ENCODE measurements at regions not wholly inside any gene's neighbourhood (a gene's known extent, or its start where the extent isn't known, plus 50 kb on each side); places are given as distances from the start of the nearest gene placed in this dataset.
A peak's percentile ranks its signal among the peaks of the same experiment; 100 is the strongest.

DNA sequence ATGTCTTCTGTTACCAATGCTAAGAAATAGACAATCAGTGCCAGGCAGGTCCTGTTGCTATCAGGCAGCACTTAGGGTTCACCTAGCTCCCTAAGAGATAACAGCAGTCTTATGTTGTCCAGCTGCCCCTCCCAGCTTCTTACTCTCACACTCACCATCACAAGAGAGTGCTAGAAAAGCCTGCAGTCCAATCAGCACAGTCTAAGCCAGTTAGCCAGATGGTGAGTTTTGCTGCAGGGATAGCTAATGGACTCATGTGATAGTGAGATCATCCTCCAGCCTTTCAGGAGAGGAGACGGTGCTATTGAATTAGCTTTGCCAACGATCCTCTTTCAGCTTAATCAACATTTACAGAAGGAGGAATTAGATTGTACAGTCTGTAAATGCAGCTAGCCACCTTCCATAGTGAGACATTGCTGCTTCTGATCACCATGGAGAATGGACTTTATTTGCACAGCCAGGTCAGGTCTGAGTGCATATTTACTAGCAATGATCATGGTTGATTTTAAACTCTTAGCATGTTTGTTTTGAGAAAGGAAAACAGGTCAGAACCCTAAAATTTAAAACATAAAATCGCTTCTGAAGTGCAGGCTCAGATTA lies 438.3 kb downstream of the CENPC start:
- no peak for DNase-seq

- DNase-seq: no peak
These were observed 441.2 kb downstream of the CENPC start for GRCh38 chr4:67104145-67104544.

- no peak for DNase-seq
These were observed 442.1 kb downstream of the CENPC start for GRCh38 chr4:67103001-67103747.

- no peak for DNase-seq
These were observed 443.7 kb downstream of the CENPC start for GRCh38 chr4:67101612-67102011.

- DNase-seq: no peak
These were observed 453.0 kb downstream of the CENPC start for GRCh38 chr4:67092351-67092750.

DNA sequence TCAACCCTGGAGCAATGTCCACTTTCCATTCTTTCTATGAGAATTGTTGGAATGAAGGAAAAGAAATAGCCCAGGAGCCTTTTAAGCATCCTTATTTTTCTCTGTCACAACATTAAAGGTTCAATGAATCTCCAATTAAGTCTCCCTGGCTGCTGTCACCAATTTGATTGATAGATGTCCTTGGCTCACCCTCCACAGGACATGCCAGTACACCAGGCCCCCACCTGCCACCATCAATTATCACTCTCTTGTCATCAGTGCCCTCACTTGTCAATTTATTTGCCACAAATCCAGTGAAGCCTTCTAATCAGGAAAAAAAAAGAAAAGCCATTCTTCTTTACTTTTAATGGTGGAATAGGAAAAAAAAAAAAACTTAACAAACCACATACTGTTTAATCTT lies 453.6 kb downstream of the CENPC start:
- DNase-seq: no peak

- peak; percentile 41 for DNase-seq
These were observed 457.4 kb downstream of the CENPC start for GRCh38 chr4:67087897-67088296.

- DNase-seq: no peak
These were observed 460.5 kb downstream of the CENPC start for GRCh38 chr4:67084783-67085182.

- DNase-seq: no peak
These were observed 461.8 kb downstream of the CENPC start for GRCh38 chr4:67083496-67083895.

- no peak for DNase-seq
These were observed 462.6 kb downstream of the CENPC start for GRCh38 chr4:67082746-67083145.

DNA sequence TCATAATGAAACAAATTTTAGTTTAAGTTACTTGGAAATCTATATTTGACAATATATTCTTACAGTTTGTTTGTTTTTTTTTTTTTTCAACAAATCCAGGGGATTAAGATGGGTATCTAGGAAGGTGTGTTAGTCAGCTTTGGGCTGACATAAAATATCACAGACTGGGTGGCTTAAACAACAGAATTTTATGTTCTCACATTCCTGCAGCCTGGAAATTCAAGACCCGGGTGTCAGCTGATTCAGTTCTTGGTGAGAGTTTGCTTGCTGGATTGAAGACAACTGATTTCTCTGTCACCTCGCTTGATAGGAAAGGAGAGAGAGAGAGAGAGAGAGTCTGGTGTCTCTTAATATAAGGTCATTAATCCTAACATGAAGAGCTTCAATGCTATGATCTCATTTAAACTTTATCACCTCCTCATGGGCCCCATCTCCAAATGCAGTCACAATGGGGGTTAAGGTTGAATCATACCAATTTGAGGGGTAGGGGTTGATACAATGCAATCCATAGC lies 465.2 kb downstream of the CENPC start:
- DNase-seq: no peak

DNA sequence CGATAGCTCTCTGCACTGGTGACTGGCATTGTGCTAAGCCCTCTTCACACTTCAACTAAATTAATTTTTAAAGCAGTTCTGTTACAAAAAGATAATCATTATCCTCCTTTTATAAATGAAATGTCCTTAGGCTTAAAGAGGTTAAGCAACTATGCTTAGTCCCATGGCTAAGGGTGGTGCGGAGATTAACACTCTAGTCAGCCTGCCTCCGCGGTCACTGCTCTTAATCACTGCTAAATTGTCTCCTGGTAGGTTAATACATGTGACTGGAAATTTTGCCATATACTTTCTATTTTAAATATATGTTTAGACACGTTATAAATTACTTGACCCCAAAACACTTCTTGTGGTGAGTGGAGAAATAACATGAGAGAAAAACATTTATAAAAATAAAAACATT lies 473.7 kb downstream of the CENPC start:
- no peak for DNase-seq

DNA sequence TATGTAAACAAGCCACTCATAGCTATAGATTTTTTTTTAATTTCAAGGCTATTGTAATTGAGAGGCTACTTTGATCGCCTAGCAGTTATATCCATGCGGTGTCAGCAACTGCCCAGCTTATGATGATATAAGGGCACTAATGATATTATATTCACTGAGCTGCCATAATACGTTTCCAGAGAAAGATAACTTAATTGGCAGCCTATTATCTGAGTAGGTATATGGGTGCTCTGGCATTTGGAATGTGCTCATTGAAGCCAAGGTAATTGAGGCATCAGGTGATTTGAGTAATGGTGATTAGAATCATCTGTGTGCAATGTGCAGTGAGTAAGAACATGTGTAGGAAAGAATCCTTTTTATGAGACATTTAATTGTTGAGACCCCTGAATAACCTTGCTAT lies 490.0 kb downstream of the CENPC start:
- DNase-seq: no peak

DNA sequence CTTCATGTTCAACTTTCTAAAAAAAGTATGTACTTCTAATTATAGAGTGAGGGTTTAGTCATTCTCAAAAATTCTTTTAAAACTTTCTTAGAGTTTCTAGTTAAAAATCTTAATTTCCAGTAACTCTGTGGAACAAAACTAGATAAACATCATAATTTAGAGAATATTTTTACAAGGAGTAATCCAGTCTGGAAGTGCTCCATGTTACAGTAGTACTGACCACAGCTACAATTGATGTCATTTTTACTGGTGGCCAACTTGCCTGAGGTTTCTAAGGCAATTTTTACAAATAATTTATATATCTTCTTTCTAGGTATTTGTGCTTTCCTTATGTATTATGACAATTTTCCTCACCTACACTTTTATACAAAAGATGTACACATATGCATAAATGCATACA lies 490.4 kb downstream of the CENPC start:
- DNase-seq: no peak

- DNase-seq: no peak
These were observed 492.3 kb downstream of the CENPC start for GRCh38 chr4:67052814-67053675.

GRCh38 chr4:67051000-67051789 lies 494.1 kb downstream of the CENPC start:
- no peak for DNase-seq

DNA sequence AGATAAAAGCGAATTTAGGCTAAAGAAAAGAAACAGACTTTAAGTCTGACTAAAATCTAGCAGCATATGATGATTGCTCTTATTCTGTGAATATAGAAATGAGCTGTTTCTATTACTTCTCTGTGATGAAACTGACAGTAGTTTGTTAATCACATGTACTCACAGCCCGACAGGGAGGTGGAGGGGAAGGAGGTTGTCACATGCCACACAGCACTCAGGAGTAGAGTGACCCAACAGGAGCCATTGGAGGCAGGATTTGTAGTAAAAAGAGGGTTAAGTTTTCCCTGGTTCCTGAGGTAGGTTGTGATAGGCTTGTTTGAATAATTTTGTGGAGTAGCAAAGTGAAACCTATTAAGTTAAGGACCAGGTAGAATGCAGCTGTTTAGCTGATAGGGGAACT lies 495.9 kb downstream of the CENPC start:
- no peak for DNase-seq

DNA sequence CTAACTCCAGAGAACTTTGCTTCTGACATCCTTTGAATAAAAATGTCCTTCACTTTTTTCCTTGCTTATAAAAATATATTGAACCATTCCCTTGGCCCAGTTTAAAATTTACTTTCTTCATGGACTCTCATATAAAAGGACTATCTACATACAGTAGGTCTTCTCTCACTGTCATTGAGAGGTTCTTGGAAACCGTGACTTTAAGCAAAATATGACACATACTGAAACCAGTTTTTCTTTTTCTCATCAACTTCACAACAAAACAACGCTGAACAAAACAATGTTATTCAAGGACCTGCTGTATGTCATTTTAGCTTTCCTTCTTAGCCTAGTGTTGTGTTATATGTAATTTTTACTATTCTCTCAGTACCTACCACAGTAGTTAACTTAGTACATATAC lies 496.8 kb downstream of the CENPC start:
- DNase-seq: no peak

DNA sequence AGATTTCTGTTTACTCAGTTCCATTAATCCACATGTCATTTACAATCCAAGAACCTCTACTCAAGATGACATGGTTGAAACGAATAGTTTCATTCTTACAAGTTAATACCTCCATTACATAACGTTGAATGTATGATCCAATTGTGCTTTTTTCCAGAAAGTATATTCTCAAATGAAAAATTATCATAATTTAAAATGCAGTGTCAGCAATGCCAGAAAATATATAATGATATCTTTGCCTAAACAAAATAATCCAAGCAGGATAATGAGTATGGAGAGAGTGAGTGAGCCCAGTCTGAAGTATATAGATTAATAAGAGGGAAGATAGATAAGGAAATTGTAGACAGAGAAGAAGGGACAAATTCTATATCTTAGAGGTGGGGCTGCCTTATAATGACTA lies 505.0 kb downstream of the CENPC start:
- DNase-seq: no peak

GRCh38 chr4:67038228-67038566 lies 507.1 kb downstream of the CENPC start:
- DNase-seq: no peak

GRCh38 chr4:67037504-67038227 lies 507.6 kb downstream of the CENPC start:
- DNase-seq: no peak

DNA sequence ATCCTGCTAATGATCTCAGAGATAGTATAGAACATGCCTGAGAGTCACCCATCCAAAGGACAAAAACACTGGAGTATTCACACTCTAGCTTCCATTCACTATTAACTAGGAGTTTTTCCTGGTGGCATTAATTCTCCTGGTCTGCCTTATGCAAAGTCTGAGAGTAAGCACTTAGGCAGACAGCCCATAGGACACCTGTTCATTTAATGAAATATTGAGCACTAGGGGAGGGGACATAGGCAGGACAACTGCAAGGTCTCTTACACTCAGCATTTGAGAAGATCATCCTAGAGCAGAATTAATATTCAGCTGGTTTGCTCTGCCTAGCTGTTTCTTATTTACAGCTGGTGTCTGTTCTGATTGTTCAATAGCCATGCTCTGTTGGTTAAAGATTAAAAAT lies 508.5 kb downstream of the CENPC start:
- no peak for DNase-seq
